ENCODE measurements at regions not wholly inside any gene's neighbourhood (a gene's known extent, or its start where the extent isn't known, plus 50 kb on each side); places are given as distances from the start of the nearest gene placed in this dataset.

- TF ChIP-seq EZH2phosphoT487 (IDR thresholded peaks at IDR 0.05; ENCODE audit: insufficient read depth, low read depth) (no peak), EZH2 (IDR thresholded peaks at IDR 0.05; ENCODE audit: insufficient read depth, poor library complexity, severe bottlenecking) (no peak)
Measured at GRCh38 chr2:60337142-60337497, 216.3 kb downstream of the BCL11A start.

All from GM23248 (cell line).